ENCODE measurements at regions not wholly inside any gene's neighbourhood (a gene's known extent, or its start where the extent isn't known, plus 50 kb on each side); places are given as distances from the start of the nearest gene placed in this dataset.

DNA sequence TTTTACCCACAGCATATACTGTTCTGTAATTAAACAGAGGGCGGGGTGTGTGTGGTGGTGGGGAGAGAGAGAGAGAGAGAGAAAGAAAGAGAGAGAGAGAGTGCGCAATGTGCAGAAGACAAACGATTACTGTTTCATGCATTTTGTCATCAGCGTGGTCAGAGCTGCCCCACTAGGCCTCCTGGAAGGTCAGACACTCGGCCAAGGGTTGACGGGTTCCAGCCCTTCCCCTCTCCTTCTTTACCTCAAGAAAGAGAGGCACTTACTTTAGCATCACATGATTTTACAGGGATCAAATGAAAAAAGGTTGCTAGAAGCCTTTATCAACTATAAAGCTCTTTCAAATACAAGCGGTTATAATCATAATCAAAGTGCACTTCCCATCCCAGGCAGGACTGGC is 269.2 kb upstream of the SORL1-AS1 start:
- no peak for TF ChIP-seq EP300 (conservative IDR thresholded peaks at IDR 0.05; ENCODE audit: poor library complexity, severe bottlenecking)
- TF ChIP-seq, protein P1, sequence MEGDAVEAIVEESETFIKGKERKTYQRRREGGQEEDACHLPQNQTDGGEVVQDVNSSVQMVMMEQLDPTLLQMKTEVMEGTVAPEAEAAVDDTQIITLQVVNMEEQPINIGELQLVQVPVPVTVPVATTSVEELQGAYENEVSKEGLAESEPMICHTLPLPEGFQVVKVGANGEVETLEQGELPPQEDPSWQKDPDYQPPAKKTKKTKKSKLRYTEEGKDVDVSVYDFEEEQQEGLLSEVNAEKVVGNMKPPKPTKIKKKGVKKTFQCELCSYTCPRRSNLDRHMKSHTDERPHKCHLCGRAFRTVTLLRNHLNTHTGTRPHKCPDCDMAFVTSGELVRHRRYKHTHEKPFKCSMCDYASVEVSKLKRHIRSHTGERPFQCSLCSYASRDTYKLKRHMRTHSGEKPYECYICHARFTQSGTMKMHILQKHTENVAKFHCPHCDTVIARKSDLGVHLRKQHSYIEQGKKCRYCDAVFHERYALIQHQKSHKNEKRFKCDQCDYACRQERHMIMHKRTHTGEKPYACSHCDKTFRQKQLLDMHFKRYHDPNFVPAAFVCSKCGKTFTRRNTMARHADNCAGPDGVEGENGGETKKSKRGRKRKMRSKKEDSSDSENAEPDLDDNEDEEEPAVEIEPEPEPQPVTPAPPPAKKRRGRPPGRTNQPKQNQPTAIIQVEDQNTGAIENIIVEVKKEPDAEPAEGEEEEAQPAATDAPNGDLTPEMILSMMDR (IDR thresholded peaks at IDR 0.05; ENCODE audit: poor library complexity, severe bottlenecking), result no peak
- no peak for TF ChIP-seq MXI1 (conservative IDR thresholded peaks at IDR 0.05; ENCODE audit: poor library complexity, severe bottlenecking)
- no peak for TF ChIP-seq POLR2AphosphoS5 (IDR thresholded peaks at IDR 0.05)

All from neural cell (in vitro differentiated cells).